Smooth muscle cell (in vitro differentiated cells): ENCODE measurements at regions not wholly inside any gene's neighbourhood (a gene's known extent, or its start where the extent isn't known, plus 50 kb on each side); places are given as distances from the start of the nearest gene placed in this dataset.
A peak's percentile ranks its signal among the peaks of the same experiment; 100 is the strongest.

Experiments
- DNase-seq: peaks from one replicate; lab custom pipeline; 2025; ENCODE audit not compliant: unreplicated experiment; lab: John Stamatoyannopoulos, UW
- H2AFZ ChIP-seq: fragments of 200-600 bp; sonication (generic); 2 replicates; pipeline ENCODE4 v1.6.0; 2016; ENCODE audit warnings: antibody characterized with exemption, low read depth, mild to moderate bottlenecking
- H3F3A ChIP-seq: fragments of 200-600 bp; sonication (generic); 2 replicates; pipeline ENCODE4 v1.6.0; 2017; ENCODE audit warnings: antibody characterized with exemption, low read depth
- H3K27ac ChIP-seq: fragments of 200-600 bp; sonication (generic); 2 replicates; pipeline ENCODE4 v1.5.1; 2016; ENCODE audit warnings: low read depth, mild to moderate bottlenecking
- H3K27me3 ChIP-seq: fragments of 200-600 bp; sonication (generic); 2 replicates; pipeline ENCODE4 v1.6.1; 2016; ENCODE audit warnings: low read depth, mild to moderate bottlenecking
- H3K36me3 ChIP-seq: fragments of 200-600 bp; sonication (generic); 2 replicates; pipeline ENCODE4 v1.5.1; 2016; ENCODE audit warnings: low read depth
- H3K4me1 ChIP-seq: fragments of 200-600 bp; sonication (generic); 2 replicates; pipeline ENCODE4 v1.5.1; 2016; ENCODE audit warnings: low read depth
- H3K4me2 ChIP-seq: fragments of 200-600 bp; sonication (generic); 2 replicates; pipeline ENCODE4 v1.6.0; 2016; ENCODE audit warnings: mild to moderate bottlenecking
- H3K4me3 ChIP-seq: fragments of 200-600 bp; sonication (generic); 2 replicates; pipeline ENCODE4 v1.5.1; 2016; ENCODE audit warnings: mild to moderate bottlenecking
- H3K79me2 ChIP-seq: fragments of 200-600 bp; sonication (generic); 2 replicates; pipeline ENCODE4 v1.6.0; 2016; ENCODE audit warnings: low read depth, mild to moderate bottlenecking
- H3K9ac ChIP-seq: fragments of 200-600 bp; sonication (generic); 2 replicates; pipeline ENCODE4 v1.6.0; 2016; ENCODE audit warnings: low read depth
- H3K9me3 ChIP-seq: fragments of 200-600 bp; sonication (generic); replicated peaks from 2 replicates; pipeline ENCODE4 v1.5.1; 2016; ENCODE audit warnings: low read depth
- H4K20me1 ChIP-seq: fragments of 200-600 bp; sonication (generic); 2 replicates; pipeline ENCODE4 v1.6.0; 2016; ENCODE audit warnings: low read depth
- CTCF ChIP-seq: fragments of 200-600 bp; sonication (generic); IDR thresholded peaks from 2 replicates; pipeline ENCODE4 v1.5.1; 2017; ENCODE audit warnings: borderline replicate concordance, mild to moderate bottlenecking, antibody characterized with exemption; ENCODE audit not compliant: insufficient read depth, poor library complexity, severe bottlenecking
- WGBS: methylation state at CpG from one replicate; pipeline ENCODE4 v1.1.7; 2016; ENCODE audit warnings: low lambda C conversion rate; 5-methylcytosine and 5-hydroxymethylcytosine counted together

GRCh38 chr1:222909586-222909985 is 94.7 kb downstream of the DISP1 start:
- no peaks in the 10 kb centered on the region for H3F3A ChIP-seq
- H3K4me1 ChIP-seq, result peaks cover 5% of the 10 kb centered on the region
- peak overlapping the region; percentile 12 for H3K27ac ChIP-seq
- no peak overlapping the region for H3K9ac ChIP-seq
- no peak overlapping the region for H2AFZ ChIP-seq
- DNase-seq, result no peak
- TF ChIP-seq CTCF, result no peak
- no peaks in the 10 kb centered on the region for H3K27me3 ChIP-seq
- no peaks in the 10 kb centered on the region for H3K79me2 ChIP-seq
- H3K4me3 ChIP-seq, result no peak overlapping the region
- H3K4me2 ChIP-seq, result peak overlapping the region; percentile 16
- no peaks in the 10 kb centered on the region for H4K20me1 ChIP-seq
- H3K36me3 ChIP-seq, result no peaks in the 10 kb centered on the region
- H3K9me3 ChIP-seq, result no peaks in the 10 kb centered on the region
- 40% methylated on average over 4 of the region's 4 CpGs for WGBS

- no peak overlapping the region for H3K4me3 ChIP-seq
- DNase-seq, result no peak
- H3K36me3 ChIP-seq, result no peaks in the 10 kb centered on the region
- TF ChIP-seq CTCF, result no peak
- no peak overlapping the region for H2AFZ ChIP-seq
- no peaks in the 10 kb centered on the region for H3K79me2 ChIP-seq
- H3F3A ChIP-seq, result no peaks in the 10 kb centered on the region
- peak overlapping the region; percentile 3 for H3K27ac ChIP-seq
- H3K4me1 ChIP-seq, result peaks cover 5% of the 10 kb centered on the region
- H4K20me1 ChIP-seq, result no peaks in the 10 kb centered on the region
- H3K9me3 ChIP-seq, result no peaks in the 10 kb centered on the region
- no peak overlapping the region for H3K4me2 ChIP-seq
- H3K27me3 ChIP-seq, result no peaks in the 10 kb centered on the region
- no peak overlapping the region for H3K9ac ChIP-seq
Observed at GRCh38 chr1:222910699-222911098, 95.9 kb downstream of the DISP1 start.

- Histone ChIP-seq H3K27ac (no peak overlapping the region), H2AFZ (no peak overlapping the region), H3K4me3 (no peak overlapping the region), H3F3A (no peaks in the 10 kb centered on the region), H3K27me3 (no peaks in the 10 kb centered on the region), H3K4me1 (peaks cover 5% of the 10 kb centered on the region), H3K9me3 (no peaks in the 10 kb centered on the region), H3K36me3 (no peaks in the 10 kb centered on the region), H3K4me2 (no peak overlapping the region), H4K20me1 (no peaks in the 10 kb centered on the region), H3K79me2 (no peaks in the 10 kb centered on the region), H3K9ac (no peak overlapping the region)
- DNase-seq, result no peak
- 76% methylated on average over 1 of the region's 1 CpG for WGBS
- TF ChIP-seq CTCF, result no peak
Observed at GRCh38 chr1:222911866-222912265, 97.0 kb downstream of the DISP1 start.

GRCh38 chr1:222912730-222913129 is 97.9 kb downstream of the DISP1 start:
- no peak for DNase-seq
- no peak overlapping the region for H3K4me2 ChIP-seq
- no peak overlapping the region for H3K9ac ChIP-seq
- H4K20me1 ChIP-seq, result no peaks in the 10 kb centered on the region
- no peak overlapping the region for H2AFZ ChIP-seq
- H3K4me1 ChIP-seq, result peaks cover 5% of the 10 kb centered on the region
- H3K9me3 ChIP-seq, result no peaks in the 10 kb centered on the region
- no peak for TF ChIP-seq CTCF
- H3K4me3 ChIP-seq, result no peak overlapping the region
- no peaks in the 10 kb centered on the region for H3F3A ChIP-seq
- H3K79me2 ChIP-seq, result no peaks in the 10 kb centered on the region
- H3K27ac ChIP-seq, result no peak overlapping the region
- no peaks in the 10 kb centered on the region for H3K27me3 ChIP-seq
- H3K36me3 ChIP-seq, result no peaks in the 10 kb centered on the region
